NB4 (cell line): ENCODE measurements at regions not wholly inside any gene's neighbourhood (a gene's known extent, or its start where the extent isn't known, plus 50 kb on each side); places are given as distances from the start of the nearest gene placed in this dataset.

Experiments
- MYC ChIP-seq: IDR thresholded peaks from 2 replicates; pipeline ENCODE4 v1.6.1; 2011; ENCODE audit warnings: low read depth, low read length
- POLR2A ChIP-seq: IDR thresholded peaks from 2 replicates; pipeline ENCODE4 v1.6.1; 2011; ENCODE audit warnings: mild to moderate bottlenecking; ENCODE audit not compliant: insufficient read length; ENCODE audit errors: extremely low read depth
- TF ChIP-seq, protein P1 (sequence below): IDR thresholded peaks from one replicate; pipeline ENCODE4 v1.5.1; 2012; ENCODE audit warnings: low read depth, low read length

DNA sequence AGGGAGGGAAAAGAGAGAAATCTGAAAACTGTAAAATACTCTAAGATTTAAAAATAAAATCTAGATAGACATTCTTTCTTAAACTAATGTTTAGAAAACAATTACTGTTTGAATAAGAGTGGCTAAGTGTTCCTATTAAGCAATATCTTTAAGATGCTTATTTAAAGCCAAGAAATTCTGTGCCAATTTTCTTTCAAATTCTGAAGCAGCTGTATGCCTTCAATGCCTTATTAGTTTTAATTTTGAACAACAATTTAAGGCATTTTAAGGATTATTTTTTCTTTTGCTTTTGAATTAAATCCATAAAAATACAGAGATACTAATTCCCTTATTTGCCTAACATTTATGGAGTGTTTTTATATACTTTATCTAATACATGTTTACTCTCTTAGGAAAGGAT is 50.3 kb upstream of the KITLG start:
- TF ChIP-seq POLR2A: no peak
- TF ChIP-seq, protein P1, sequence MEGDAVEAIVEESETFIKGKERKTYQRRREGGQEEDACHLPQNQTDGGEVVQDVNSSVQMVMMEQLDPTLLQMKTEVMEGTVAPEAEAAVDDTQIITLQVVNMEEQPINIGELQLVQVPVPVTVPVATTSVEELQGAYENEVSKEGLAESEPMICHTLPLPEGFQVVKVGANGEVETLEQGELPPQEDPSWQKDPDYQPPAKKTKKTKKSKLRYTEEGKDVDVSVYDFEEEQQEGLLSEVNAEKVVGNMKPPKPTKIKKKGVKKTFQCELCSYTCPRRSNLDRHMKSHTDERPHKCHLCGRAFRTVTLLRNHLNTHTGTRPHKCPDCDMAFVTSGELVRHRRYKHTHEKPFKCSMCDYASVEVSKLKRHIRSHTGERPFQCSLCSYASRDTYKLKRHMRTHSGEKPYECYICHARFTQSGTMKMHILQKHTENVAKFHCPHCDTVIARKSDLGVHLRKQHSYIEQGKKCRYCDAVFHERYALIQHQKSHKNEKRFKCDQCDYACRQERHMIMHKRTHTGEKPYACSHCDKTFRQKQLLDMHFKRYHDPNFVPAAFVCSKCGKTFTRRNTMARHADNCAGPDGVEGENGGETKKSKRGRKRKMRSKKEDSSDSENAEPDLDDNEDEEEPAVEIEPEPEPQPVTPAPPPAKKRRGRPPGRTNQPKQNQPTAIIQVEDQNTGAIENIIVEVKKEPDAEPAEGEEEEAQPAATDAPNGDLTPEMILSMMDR: no peak
- TF ChIP-seq MYC: no peak
